Heart left ventricle (tissue), 13 donors: ENCODE measurements at regions not wholly inside any gene's neighbourhood (a gene's known extent, or its start where the extent isn't known, plus 50 kb on each side); places are given as distances from the start of the nearest gene placed in this dataset.
"Not testable (repeated sequence)": the region's sequence is repeated elsewhere in the genome, so short reads cannot be mapped to it uniquely, and the experiment has no call there.

Source experiments
- CTCF ChIP-seq, 12 donors: fragments of 200-600 bp; sonication (generic) in 4 of 12; IDR thresholded peaks; one replicate each; pipeline versions ENCODE4 v1.5.0 to v1.8.0; 2018 to 2022; ENCODE audit warnings: antibody characterized with exemption in 12 of 12, mild to moderate bottlenecking in 5 of 12
- POLR2A ChIP-seq, 2 donors: fragments of 450-650 bp; IDR thresholded peaks; one replicate each; pipeline ENCODE4 v1.6.1; 2017; ENCODE audit warnings: antibody characterized with exemption in 2 of 2, mild to moderate bottlenecking in 2 of 2, moderate library complexity in 2 of 2
- donor health status: ischemic (EF 13 %, LVEDD 7.1; RV severe dilation, severe dysfunction).
- donor health status: DM: no; HTN: yes; CAD: no.
- donor health status: DM: no; HTN: no; CAD: no.
- donor health status: ischemic (EF 25% LVEDD 6.9; RV normal size, moderate dysfunction).
- donor health status: ischemic (EF 25% LVEDD 5.7; RV mildly dilated, moderate dysfunction).
- donor health status: ischemic (EF 35%, LVEDD 5.7; RV mildly dilated, moderate dysfunction).
- donor health status: nonischemic (EF 11% LVEDD 7.7; RV severe dilation, severe dysfunction).
- donor health status: DM: yes; HTN: yes; CAD: no.
- donor health status: PGD.
- donor health status: ischemic (EF 29% LVEDD 5.4; RV normal size, mild dysfunction).
- donor health status: nonischemic (EF 23%, LVEDD 6.1; RV moderate dilation, normal function).

- not testable (repeated sequence) for TF ChIP-seq POLR2A, CTCF (IDR thresholded peaks at IDR 0.05)
Observed at GRCh38 chrY:25973746-25974145, 351.8 kb downstream of the CDY1 start.
